A673 (cell line): ENCODE measurements at regions not wholly inside any gene's neighbourhood (a gene's known extent, or its start where the extent isn't known, plus 50 kb on each side); places are given as distances from the start of the nearest gene placed in this dataset.

Experiments
- EZH2 ChIP-seq: fragments of 200-600 bp; sonication (generic); IDR thresholded peaks from 2 replicates; pipeline ENCODE4 v1.6.1; 2017; ENCODE audit warnings: borderline replicate concordance, low read depth, mild to moderate bottlenecking, mixed read lengths, antibody characterized with exemption, low read length; ENCODE audit not compliant: poor library complexity, severe bottlenecking
- TF ChIP-seq, protein P1 (sequence below): fragments of 300-800, 200-600 bp; sonication (generic); conservative IDR thresholded peaks from 2 replicates; pipeline ENCODE4 v1.5.1; 2017; ENCODE audit warnings: low read depth, mild to moderate bottlenecking, antibody characterized with exemption, low read length, moderate library complexity, mixed read lengths

DNA sequence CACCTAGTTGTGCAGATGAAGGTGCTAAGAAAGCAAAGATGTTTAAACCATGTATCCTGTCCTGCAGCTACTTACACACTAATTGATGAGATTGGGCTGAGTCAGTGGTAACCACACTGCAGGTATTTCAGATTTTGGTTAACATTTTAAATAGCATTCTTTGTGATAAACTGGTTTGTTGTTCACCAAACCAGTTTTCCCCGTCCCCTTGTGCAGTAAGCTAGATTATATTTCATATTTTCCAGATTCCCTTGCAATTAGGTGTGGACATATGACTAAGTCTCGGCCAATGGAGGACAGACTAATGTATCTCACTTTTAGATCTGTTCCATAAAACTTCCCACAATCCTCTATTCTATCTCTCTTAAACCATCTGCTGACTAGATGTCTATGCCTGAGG, 320.4 kb downstream of the RWDD3 start:
- TF ChIP-seq, protein P1, sequence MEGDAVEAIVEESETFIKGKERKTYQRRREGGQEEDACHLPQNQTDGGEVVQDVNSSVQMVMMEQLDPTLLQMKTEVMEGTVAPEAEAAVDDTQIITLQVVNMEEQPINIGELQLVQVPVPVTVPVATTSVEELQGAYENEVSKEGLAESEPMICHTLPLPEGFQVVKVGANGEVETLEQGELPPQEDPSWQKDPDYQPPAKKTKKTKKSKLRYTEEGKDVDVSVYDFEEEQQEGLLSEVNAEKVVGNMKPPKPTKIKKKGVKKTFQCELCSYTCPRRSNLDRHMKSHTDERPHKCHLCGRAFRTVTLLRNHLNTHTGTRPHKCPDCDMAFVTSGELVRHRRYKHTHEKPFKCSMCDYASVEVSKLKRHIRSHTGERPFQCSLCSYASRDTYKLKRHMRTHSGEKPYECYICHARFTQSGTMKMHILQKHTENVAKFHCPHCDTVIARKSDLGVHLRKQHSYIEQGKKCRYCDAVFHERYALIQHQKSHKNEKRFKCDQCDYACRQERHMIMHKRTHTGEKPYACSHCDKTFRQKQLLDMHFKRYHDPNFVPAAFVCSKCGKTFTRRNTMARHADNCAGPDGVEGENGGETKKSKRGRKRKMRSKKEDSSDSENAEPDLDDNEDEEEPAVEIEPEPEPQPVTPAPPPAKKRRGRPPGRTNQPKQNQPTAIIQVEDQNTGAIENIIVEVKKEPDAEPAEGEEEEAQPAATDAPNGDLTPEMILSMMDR: no peak
- no peak for TF ChIP-seq EZH2
